ENCODE measurements at regions not wholly inside any gene's neighbourhood (a gene's known extent, or its start where the extent isn't known, plus 50 kb on each side); places are given as distances from the start of the nearest gene placed in this dataset.
A peak's percentile ranks its signal among the peaks of the same experiment; 100 is the strongest.

DNA sequence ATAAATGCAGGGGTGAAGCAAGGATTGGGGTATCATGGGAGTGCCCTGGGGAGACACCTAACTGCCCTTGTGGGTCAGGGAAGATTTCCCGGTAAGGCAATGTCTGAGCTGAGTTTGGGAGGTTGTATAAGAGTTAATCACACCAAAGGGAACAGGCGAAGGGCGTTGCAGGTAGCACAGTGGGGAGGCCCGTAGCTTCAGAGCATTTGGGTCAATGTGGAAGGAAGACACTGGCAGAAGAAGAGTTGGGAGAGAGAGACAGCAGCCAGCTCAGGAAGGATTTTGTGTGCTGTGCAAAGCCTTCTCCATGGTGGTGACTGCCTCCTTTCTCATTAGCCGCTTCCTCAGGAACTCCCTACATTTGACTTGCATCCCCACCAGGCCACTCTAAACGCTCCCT is 80.8 kb upstream of the LEP start:
- Histone ChIP-seq H3K36me3 (ENCODE audit: insufficient read depth, low read length) (no peaks in the 10 kb centered on the region), H3K27ac (ENCODE audit: low read depth, low read length) (no peak overlapping the region), H3K79me2 (ENCODE audit: control insufficient read depth, insufficient read depth, low read length, unreplicated experiment) (no peaks in the 10 kb centered on the region), H3K4me1 (ENCODE audit: control insufficient read depth, insufficient read depth, low read length, unreplicated experiment) (peaks cover 18% of the 10 kb centered on the region), H2AFZ (ENCODE audit: low read length, unreplicated experiment) (no peak overlapping the region), H3K27me3 (ENCODE audit: insufficient read depth, low read length) (peaks cover 50% of the 10 kb centered on the region), H3K4me3 (ENCODE audit: low read depth, low read length) (no peak overlapping the region)

DNA sequence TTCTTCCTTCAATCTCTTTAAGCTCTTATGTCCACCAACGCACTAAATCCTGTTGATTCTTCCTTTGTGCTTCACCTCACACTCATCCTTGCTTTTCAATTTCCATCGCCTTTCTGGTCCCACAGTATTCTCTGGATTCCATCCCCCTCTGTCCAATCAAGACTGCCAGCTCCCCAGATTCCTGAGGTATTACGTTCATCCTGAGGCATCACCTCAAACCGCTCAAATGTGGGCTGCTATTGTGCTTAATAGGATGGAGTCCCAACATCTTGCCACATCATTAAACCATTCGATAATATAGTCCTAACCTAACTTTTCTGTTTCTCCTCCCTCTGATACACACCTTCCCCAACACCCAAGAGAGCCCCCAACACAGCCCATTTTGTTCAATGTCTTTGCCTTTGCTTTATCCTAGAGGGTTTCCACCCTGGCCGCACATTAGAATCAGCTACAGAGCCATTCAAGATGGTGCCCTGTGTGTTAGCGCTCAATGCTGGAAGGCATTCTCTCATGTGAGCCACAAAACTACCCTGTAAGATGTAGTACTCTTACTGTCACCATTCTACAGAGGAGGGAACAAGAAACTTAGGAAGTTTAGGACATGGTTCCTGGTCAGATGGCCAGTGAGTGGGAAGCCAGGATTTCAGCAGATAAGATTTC is 79.5 kb upstream of the LEP start:
- H3K4me1 ChIP-seq (ENCODE audit: control insufficient read depth, insufficient read depth, low read length, unreplicated experiment) = peaks cover 18% of the 10 kb centered on the region
- peaks cover 55% of the 10 kb centered on the region for H3K27me3 ChIP-seq (ENCODE audit: insufficient read depth, low read length)
- H3K79me2 ChIP-seq (ENCODE audit: control insufficient read depth, insufficient read depth, low read length, unreplicated experiment) = no peaks in the 10 kb centered on the region
- no peak overlapping the region for H3K27ac ChIP-seq (ENCODE audit: low read depth, low read length)
- no peak overlapping the region for H3K4me3 ChIP-seq (ENCODE audit: low read depth, low read length)
- no peak overlapping the region for H2AFZ ChIP-seq (ENCODE audit: low read length, unreplicated experiment)
- H3K36me3 ChIP-seq (ENCODE audit: insufficient read depth, low read length) = no peaks in the 10 kb centered on the region

GRCh38 chr7:128162666-128163065 is 78.4 kb upstream of the LEP start:
- Histone ChIP-seq H3K27ac (ENCODE audit: low read depth, low read length) (no peak overlapping the region), H2AFZ (ENCODE audit: low read length, unreplicated experiment) (no peak overlapping the region), H3K4me3 (ENCODE audit: low read depth, low read length) (no peak overlapping the region), H3K79me2 (ENCODE audit: control insufficient read depth, insufficient read depth, low read length, unreplicated experiment) (no peaks in the 10 kb centered on the region), H3K4me1 (ENCODE audit: control insufficient read depth, insufficient read depth, low read length, unreplicated experiment) (peaks cover 23% of the 10 kb centered on the region), H3K36me3 (ENCODE audit: insufficient read depth, low read length) (no peaks in the 10 kb centered on the region), H3K27me3 (ENCODE audit: insufficient read depth, low read length) (peaks cover 54% of the 10 kb centered on the region)

GRCh38 chr7:128163473-128163872 is 77.6 kb upstream of the LEP start:
- Histone ChIP-seq H3K4me1 (ENCODE audit: control insufficient read depth, insufficient read depth, low read length, unreplicated experiment) (peaks cover 23% of the 10 kb centered on the region), H2AFZ (ENCODE audit: low read length, unreplicated experiment) (no peak overlapping the region), H3K79me2 (ENCODE audit: control insufficient read depth, insufficient read depth, low read length, unreplicated experiment) (no peaks in the 10 kb centered on the region), H3K27me3 (ENCODE audit: insufficient read depth, low read length) (peaks cover 54% of the 10 kb centered on the region), H3K36me3 (ENCODE audit: insufficient read depth, low read length) (no peaks in the 10 kb centered on the region), H3K4me3 (ENCODE audit: low read depth, low read length) (no peak overlapping the region), H3K27ac (ENCODE audit: low read depth, low read length) (no peak overlapping the region)

DNA sequence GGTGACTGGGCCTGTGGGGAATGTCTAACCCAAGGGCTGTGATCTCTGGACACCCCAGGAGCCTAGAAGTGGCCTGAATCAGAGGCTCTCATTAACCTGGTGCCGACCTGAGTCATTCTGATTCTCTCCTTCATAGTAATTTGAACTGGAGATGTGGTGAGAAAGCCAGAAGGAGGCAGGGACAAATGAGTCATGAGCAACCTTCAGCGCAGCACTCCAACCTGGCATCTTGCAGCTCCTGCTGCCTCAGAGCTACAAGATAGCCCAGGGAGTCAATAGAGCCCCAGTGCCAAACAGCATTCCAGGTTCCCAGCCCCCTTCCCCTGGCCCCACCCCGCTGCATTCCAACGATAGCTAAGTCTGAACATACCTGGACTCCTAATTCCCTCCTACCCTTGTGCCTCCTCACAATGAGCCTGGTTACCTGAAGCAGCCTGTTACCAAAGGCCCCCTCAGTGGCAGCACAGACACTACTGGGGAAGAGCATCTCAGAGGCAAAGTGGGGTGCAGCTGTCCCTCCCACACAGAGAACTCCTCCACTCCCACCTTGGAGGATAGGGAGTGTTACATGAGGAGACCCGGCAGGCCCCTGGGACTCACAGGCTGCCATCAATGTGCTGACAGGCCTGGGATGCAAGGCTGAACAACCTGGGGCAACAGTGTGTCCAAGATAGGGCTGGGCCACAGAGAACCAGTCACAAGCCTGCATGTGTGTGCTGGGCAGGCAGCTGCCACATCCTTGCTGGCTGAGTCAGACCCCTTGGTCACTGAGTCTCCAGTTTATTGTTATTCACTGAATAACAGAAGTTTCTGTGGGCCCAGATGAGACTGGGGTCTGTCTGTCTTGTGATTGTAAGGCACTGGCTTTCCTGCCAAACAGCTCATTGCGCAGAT is 76.8 kb upstream of the LEP start:
- Histone ChIP-seq H2AFZ (ENCODE audit: low read length, unreplicated experiment) (no peak overlapping the region), H3K4me3 (ENCODE audit: low read depth, low read length) (no peak overlapping the region), H3K4me1 (ENCODE audit: control insufficient read depth, insufficient read depth, low read length, unreplicated experiment) (peaks cover 23% of the 10 kb centered on the region), H3K27me3 (ENCODE audit: insufficient read depth, low read length) (peaks cover 56% of the 10 kb centered on the region), H3K27ac (ENCODE audit: low read depth, low read length) (peak overlapping the region; percentile 58), H3K79me2 (ENCODE audit: control insufficient read depth, insufficient read depth, low read length, unreplicated experiment) (no peaks in the 10 kb centered on the region), H3K36me3 (ENCODE audit: insufficient read depth, low read length) (no peaks in the 10 kb centered on the region)

DNA sequence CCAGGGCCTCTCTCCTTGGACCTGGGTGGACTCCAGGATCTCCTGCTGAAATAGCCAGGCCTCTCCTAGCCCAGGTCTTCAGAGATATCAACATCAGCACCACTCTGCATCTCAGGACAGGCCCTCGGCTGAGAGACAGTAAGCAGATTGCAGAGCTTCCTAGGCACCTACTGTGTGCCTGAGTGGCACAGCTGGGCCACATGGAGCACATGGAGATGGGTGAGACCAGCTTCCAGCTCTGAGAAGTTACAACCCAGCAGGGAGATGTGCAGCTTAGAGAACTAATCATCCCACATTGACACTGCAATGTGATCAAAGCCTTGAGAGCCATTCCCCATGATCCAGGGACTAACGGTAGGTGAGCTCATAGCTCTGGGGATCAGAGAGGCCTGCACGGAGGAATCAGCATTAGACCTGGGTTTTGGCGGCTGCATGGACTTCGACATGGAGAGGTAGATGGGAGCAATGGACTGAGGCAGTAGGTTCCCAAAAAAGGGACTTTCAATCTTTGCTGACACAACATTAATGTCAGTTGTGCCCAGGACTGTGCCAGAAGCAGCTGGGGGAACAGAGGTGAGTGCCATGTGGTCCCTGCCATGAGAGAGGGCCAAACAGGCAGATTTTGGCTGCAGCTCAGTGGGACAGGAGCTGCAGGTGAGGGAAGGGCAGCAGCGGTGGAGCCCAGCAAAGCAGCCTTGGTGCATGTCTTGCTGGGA is 76.0 kb upstream of the LEP start:
- H3K79me2 ChIP-seq (ENCODE audit: control insufficient read depth, insufficient read depth, low read length, unreplicated experiment) = no peaks in the 10 kb centered on the region
- peaks cover 56% of the 10 kb centered on the region for H3K27me3 ChIP-seq (ENCODE audit: insufficient read depth, low read length)
- no peak overlapping the region for H3K27ac ChIP-seq (ENCODE audit: low read depth, low read length)
- no peak overlapping the region for H3K4me3 ChIP-seq (ENCODE audit: low read depth, low read length)
- no peak overlapping the region for H2AFZ ChIP-seq (ENCODE audit: low read length, unreplicated experiment)
- peaks cover 23% of the 10 kb centered on the region for H3K4me1 ChIP-seq (ENCODE audit: control insufficient read depth, insufficient read depth, low read length, unreplicated experiment)
- H3K36me3 ChIP-seq (ENCODE audit: insufficient read depth, low read length) = no peaks in the 10 kb centered on the region

DNA sequence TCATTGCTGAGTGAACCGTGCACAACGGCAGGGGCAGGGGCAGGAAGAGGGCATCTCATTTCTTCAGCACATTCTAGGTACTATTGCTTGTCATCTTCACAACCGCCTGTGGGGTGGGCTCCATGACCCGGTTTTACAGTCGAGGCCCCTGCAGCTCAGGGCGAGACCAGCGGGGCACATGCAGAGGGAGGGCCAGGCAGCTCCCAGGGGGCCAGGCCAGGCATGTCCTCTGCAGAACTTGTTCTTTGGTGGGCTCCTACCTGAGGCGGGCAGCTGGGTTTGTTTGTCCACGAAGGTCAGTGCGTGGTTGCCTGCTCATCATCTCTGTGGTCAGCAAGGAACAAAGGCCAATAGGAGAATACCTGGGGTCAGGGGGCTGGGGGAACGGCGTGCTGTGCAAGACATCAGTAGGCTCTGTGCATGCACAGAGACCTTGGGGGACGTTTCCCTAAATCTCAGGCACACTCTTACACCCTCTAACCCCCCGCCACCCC is 75.1 kb upstream of the LEP start:
- Histone ChIP-seq H3K36me3 (ENCODE audit: insufficient read depth, low read length) (no peaks in the 10 kb centered on the region), H3K79me2 (ENCODE audit: control insufficient read depth, insufficient read depth, low read length, unreplicated experiment) (no peaks in the 10 kb centered on the region), H3K27ac (ENCODE audit: low read depth, low read length) (no peak overlapping the region), H3K4me3 (ENCODE audit: low read depth, low read length) (no peak overlapping the region), H3K27me3 (ENCODE audit: insufficient read depth, low read length) (peaks cover 58% of the 10 kb centered on the region), H3K4me1 (ENCODE audit: control insufficient read depth, insufficient read depth, low read length, unreplicated experiment) (peaks cover 23% of the 10 kb centered on the region), H2AFZ (ENCODE audit: low read length, unreplicated experiment) (no peak overlapping the region)

DNA sequence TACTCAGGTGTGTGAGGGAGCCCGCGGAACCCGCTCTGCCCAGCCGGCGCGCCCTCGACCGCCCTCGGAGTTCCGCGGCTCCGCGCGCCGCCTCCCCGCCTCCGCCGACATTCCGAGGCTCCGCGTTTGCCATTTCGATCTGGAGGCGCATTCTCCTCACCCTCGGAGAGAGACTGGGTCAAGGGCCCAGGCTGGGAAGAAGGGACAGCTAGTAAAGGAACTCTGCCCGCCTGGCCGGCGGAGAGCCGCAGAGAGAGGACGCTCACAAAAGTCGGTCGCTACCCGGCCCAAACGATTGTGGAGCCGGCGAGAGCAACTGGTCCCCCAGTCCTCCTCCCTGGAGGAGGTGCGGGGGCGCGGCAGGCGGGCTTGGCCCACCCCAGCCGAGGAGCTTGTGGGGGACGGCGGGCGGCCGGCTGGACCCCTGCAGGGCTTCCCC is 74.5 kb upstream of the LEP start:
- Histone ChIP-seq H3K79me2 (ENCODE audit: control insufficient read depth, insufficient read depth, low read length, unreplicated experiment) (no peaks in the 10 kb centered on the region), H3K27ac (ENCODE audit: low read depth, low read length) (no peak overlapping the region), H3K4me3 (ENCODE audit: low read depth, low read length) (peak overlapping the region; percentile 69), H3K27me3 (ENCODE audit: insufficient read depth, low read length) (peaks cover 62% of the 10 kb centered on the region), H2AFZ (ENCODE audit: low read length, unreplicated experiment) (peak overlapping the region; percentile 35), H3K36me3 (ENCODE audit: insufficient read depth, low read length) (no peaks in the 10 kb centered on the region), H3K4me1 (ENCODE audit: control insufficient read depth, insufficient read depth, low read length, unreplicated experiment) (peaks cover 23% of the 10 kb centered on the region)

DNA sequence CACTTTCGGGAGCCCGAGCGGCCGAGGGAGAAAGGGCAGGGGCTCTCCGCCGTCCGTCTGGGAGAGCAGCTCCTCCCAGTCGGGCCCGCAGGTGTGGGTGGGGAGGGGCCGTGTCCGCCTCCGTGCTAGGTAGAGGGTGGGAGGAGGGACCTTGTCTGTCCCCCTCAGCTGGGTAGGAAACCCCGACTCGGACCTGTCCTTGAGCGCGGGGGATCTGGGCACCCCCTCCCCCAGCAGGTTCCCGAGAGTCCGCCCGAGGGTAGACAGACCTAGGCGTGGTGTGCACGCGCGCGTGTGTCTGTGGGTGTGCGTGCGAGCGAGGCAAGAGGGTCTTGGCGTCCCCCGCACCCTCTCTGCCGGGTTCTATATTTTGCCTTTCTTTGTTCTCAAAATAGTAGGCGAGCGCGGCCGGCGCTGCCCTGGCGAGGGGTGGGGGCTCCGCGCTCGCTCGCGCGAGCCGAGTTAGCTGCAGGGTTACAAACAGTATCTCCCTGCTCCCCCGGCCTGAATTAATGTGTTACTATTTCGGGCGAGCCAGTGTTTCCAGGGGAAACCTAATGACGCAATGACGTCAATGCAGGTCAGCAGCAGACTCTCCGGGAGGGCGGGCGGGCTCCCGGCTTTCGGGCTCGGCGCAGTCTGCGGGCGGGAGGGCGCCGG is 73.9 kb upstream of the LEP start:
- no peaks in the 10 kb centered on the region for H3K79me2 ChIP-seq (ENCODE audit: control insufficient read depth, insufficient read depth, low read length, unreplicated experiment)
- peaks cover 65% of the 10 kb centered on the region for H3K27me3 ChIP-seq (ENCODE audit: insufficient read depth, low read length)
- peaks cover 23% of the 10 kb centered on the region for H3K4me1 ChIP-seq (ENCODE audit: control insufficient read depth, insufficient read depth, low read length, unreplicated experiment)
- H3K4me3 ChIP-seq (ENCODE audit: low read depth, low read length) = peak overlapping the region; percentile 69
- no peak overlapping the region for H2AFZ ChIP-seq (ENCODE audit: low read length, unreplicated experiment)
- H3K36me3 ChIP-seq (ENCODE audit: insufficient read depth, low read length) = no peaks in the 10 kb centered on the region
- H3K27ac ChIP-seq (ENCODE audit: low read depth, low read length) = no peak overlapping the region
